Esophagus squamous epithelium (tissue), 4 donors: ENCODE measurements at regions not wholly inside any gene's neighbourhood (a gene's known extent, or its start where the extent isn't known, plus 50 kb on each side); places are given as distances from the start of the nearest gene placed in this dataset.

Source experiments
- POLR2A ChIP-seq, 4 donors: fragments of 450-650 bp; IDR thresholded peaks; one replicate each; pipeline ENCODE4 v1.6.1; 2017; ENCODE audit warnings: antibody characterized with exemption in 4 of 4, mild to moderate bottlenecking in 4 of 4, moderate library complexity in 3 of 4
- TF ChIP-seq, protein P1 (sequence below), 6 experiments: fragments of 450-650 bp in 4 of 6; fragments of 200-600 bp in 2 of 6; sonication (generic) in 2 of 6; IDR thresholded peaks; one replicate each; pipeline ENCODE4 v1.5.1; 2016 to 2019; ENCODE audit warnings: antibody characterized with exemption in 6 of 6, mild to moderate bottlenecking in 4 of 6, moderate library complexity in 4 of 6

DNA sequence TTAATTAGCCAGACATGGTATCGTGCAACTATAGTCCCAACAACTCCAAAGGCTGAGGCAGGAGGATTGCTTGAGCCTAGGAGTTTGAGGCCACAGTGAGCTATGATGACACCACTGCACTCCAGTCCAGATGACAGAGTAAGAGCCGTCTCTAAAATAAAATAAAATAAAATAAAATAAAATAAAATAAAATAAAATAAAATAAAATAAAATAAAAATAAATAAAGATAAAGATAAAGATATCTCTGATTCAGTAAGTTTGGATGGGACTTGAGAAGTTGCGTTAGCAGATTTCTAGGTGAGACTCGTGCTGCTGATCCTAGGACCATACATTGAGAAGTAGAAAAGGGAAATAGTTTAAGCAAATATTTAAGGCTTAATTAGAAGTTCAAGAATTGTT lies 254.8 kb upstream of the FAM241A start:
- no peak for TF ChIP-seq POLR2A (IDR thresholded peaks at IDR 0.05)
- TF ChIP-seq, protein P1, sequence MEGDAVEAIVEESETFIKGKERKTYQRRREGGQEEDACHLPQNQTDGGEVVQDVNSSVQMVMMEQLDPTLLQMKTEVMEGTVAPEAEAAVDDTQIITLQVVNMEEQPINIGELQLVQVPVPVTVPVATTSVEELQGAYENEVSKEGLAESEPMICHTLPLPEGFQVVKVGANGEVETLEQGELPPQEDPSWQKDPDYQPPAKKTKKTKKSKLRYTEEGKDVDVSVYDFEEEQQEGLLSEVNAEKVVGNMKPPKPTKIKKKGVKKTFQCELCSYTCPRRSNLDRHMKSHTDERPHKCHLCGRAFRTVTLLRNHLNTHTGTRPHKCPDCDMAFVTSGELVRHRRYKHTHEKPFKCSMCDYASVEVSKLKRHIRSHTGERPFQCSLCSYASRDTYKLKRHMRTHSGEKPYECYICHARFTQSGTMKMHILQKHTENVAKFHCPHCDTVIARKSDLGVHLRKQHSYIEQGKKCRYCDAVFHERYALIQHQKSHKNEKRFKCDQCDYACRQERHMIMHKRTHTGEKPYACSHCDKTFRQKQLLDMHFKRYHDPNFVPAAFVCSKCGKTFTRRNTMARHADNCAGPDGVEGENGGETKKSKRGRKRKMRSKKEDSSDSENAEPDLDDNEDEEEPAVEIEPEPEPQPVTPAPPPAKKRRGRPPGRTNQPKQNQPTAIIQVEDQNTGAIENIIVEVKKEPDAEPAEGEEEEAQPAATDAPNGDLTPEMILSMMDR (IDR thresholded peaks at IDR 0.05), result no peak
